PFSK-1 (cell line): ENCODE measurements at regions not wholly inside any gene's neighbourhood (a gene's known extent, or its start where the extent isn't known, plus 50 kb on each side); places are given as distances from the start of the nearest gene placed in this dataset.

ENCODE experiments used
- FOXP2 ChIP-seq: optimal IDR thresholded peaks from 2 replicates; pipeline ENCODE3; 2011; ENCODE audit warnings: borderline replicate concordance, control low read depth, inconsistent platforms; ENCODE audit not compliant: insufficient read depth; ENCODE audit errors: extremely low read length, extremely low read depth
- POLR2AphosphoS5 ChIP-seq: IDR thresholded peaks from 2 replicates; pipeline ENCODE4 v1.6.1; 2012; ENCODE audit warnings: low read depth, mild to moderate bottlenecking, control low read depth, low read length, moderate library complexity
- REST ChIP-seq, 2 experiments: IDR thresholded peaks; 2 replicates each; pipeline versions ENCODE4 v1.6.1 to v1.8.0; 2011 to 2012; ENCODE audit warnings: low read depth in 2 of 2, low read length in 2 of 2, control low read depth in 1 of 2, inconsistent platforms in 1 of 2, mild to moderate bottlenecking in 1 of 2, moderate library complexity in 1 of 2; ENCODE audit not compliant: insufficient read depth in 1 of 2
- SIN3A ChIP-seq: IDR thresholded peaks from 2 replicates; pipeline ENCODE4 v1.6.1; 2012; ENCODE audit warnings: mild to moderate bottlenecking, low read length, moderate library complexity, borderline replicate concordance; ENCODE audit not compliant: insufficient read depth
- TAF1 ChIP-seq: IDR thresholded peaks from 2 replicates; pipeline ENCODE4 v1.6.1; 2012; ENCODE audit warnings: low read length, control low read depth, borderline replicate concordance; ENCODE audit not compliant: insufficient read depth

- TF ChIP-seq FOXP2 = no peak
- TF ChIP-seq REST (IDR thresholded peaks at IDR 0.05; ENCODE audit: insufficient read depth in 1 of 2, low read depth in 2 of 2, low read length in 2 of 2) = no peak
- TF ChIP-seq SIN3A = no peak
- no peak for TF ChIP-seq TAF1
- no peak for TF ChIP-seq POLR2AphosphoS5
Measured at GRCh38 chrX:14363728-14364127, 165.6 kb upstream of the GLRA2 start.

- TF ChIP-seq TAF1 (no peak), POLR2AphosphoS5 (no peak), REST (IDR thresholded peaks at IDR 0.05; ENCODE audit: insufficient read depth in 1 of 2, low read depth in 2 of 2, low read length in 2 of 2) (no peak), FOXP2 (no peak), SIN3A (no peak)
Measured at GRCh38 chrX:14362721-14363120, 166.6 kb upstream of the GLRA2 start.

GRCh38 chrX:14361435-14361834, 167.9 kb upstream of the GLRA2 start:
- TF ChIP-seq REST (IDR thresholded peaks at IDR 0.05; ENCODE audit: insufficient read depth in 1 of 2, low read depth in 2 of 2, low read length in 2 of 2) (no peak), FOXP2 (no peak), POLR2AphosphoS5 (no peak), SIN3A (no peak), TAF1 (no peak)

GRCh38 chrX:14359727-14360126, 169.6 kb upstream of the GLRA2 start:
- TF ChIP-seq SIN3A = no peak
- no peak for TF ChIP-seq REST (IDR thresholded peaks at IDR 0.05; ENCODE audit: insufficient read depth in 1 of 2, low read depth in 2 of 2, low read length in 2 of 2)
- TF ChIP-seq POLR2AphosphoS5 = no peak
- TF ChIP-seq FOXP2 = no peak
- no peak for TF ChIP-seq TAF1

- TF ChIP-seq FOXP2 = no peak
- TF ChIP-seq REST (IDR thresholded peaks at IDR 0.05; ENCODE audit: insufficient read depth in 1 of 2, low read depth in 2 of 2, low read length in 2 of 2) = no peak
- TF ChIP-seq TAF1 = no peak
- TF ChIP-seq SIN3A = no peak
- no peak for TF ChIP-seq POLR2AphosphoS5
Measured at GRCh38 chrX:14359316-14359715, 170.0 kb upstream of the GLRA2 start.
